Urothelium cell line (cell line): ENCODE measurements at regions not wholly inside any gene's neighbourhood (a gene's known extent, or its start where the extent isn't known, plus 50 kb on each side); places are given as distances from the start of the nearest gene placed in this dataset.
A peak's percentile ranks its signal among the peaks of the same experiment; 100 is the strongest.
"Not testable (repeated sequence)": the region's sequence is repeated elsewhere in the genome, so short reads cannot be mapped to it uniquely, and the experiment has no call there.

Experiments
- DNase-seq: peaks from one replicate; pipeline ENCODE4 v3.0.0; 2011; ENCODE audit warnings: low spot score, mixed read lengths
- FAIRE-seq: peaks from 2 replicates; lab custom pipeline; 2011; peaks lifted over from hg19 to GRCh38; lab: Jason Lieb, UNC

DNA sequence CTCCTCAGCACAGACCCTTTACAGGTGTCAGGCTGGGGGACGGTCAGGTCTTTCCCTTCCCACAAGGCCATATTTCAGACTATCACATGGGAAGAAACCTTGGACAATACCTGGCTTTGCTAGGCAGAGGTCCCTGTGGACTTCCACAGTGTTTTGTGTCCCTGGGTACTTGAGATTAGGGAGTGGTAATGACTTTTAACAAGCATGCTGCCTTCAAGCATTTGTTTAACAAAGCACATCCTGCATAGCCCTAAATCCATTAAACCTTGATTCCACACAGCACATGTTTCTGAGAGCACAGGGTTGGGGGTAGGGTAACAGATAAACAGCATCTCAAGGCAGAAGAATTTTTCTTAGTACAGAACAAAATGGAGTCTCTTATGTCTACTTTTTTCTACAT, 451.2 kb downstream of the PLOD2 start:
- DNase-seq, FAIRE-seq: not testable (repeated sequence)

DNA sequence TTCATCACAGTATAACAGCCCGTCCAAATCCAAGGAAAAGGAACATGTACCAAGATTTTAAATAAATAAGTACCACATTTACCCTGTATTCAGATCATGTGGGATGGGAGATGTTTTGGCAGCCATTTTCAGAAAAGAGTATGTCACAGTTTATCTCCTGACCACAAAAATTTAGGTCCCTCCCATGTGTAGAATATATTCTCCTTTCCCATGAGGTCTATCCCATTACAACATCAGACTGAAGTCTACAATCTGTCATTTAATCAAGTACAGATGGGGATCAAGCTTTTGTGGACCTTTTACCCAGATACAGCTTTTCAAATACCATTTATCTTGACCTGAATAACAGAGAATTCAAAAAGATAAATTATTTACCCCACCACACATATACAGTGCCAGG, 444.5 kb downstream of the PLOD2 start:
- DNase-seq, result no peak
- FAIRE-seq, result no peak

GRCh38 chr3:145719114-145719513, 441.9 kb downstream of the PLOD2 start:
- no peak for FAIRE-seq
- DNase-seq, result no peak

DNA sequence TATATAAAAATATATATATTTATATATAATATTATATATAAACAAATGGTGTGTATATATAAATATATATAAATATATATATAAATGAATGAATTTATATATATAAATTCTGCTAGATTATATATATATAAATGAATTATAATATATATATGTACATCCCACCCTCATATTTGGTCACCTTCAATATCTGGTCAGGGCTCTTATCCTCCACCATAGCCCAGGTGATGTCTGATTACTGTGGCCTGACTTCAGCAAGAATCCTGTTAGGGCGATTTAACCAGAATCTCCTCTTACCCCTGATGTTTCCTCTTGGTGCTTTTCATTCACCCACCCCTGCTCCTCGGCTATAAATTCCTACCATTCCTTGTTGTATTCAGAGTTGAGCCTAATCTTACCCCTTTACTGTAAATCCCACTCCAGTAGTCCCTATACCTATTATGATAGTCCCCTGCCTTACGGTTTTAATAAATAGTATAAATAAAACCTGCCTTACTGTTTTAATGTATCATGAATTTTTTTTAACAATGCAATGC, 439.6 kb downstream of the PLOD2 start:
- no peak for FAIRE-seq
- DNase-seq, result no peak

DNA sequence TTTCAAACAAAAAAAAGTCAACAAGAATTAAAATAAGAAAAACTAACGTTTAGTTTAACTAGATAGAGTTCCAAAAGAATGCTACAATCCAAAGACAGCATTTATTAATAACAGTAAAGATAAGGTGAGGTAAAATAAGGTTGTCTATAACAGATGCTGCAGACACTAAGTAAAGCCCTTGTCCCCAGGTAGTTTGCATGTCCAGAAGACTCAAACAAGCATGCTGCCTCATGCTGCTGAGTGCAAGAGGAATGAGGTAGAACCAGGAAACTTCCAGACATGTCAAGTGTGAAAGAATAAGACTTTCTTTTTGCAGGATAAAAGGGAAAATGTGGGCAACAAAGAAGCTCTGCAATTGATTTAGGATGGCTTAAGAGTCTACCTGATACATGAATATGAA, 439.2 kb downstream of the PLOD2 start:
- no peak for DNase-seq
- FAIRE-seq, result no peak

- DNase-seq, result no peak
- FAIRE-seq, result no peak
These were observed 433.5 kb downstream of the PLOD2 start for GRCh38 chr3:145727476-145727875.

DNA sequence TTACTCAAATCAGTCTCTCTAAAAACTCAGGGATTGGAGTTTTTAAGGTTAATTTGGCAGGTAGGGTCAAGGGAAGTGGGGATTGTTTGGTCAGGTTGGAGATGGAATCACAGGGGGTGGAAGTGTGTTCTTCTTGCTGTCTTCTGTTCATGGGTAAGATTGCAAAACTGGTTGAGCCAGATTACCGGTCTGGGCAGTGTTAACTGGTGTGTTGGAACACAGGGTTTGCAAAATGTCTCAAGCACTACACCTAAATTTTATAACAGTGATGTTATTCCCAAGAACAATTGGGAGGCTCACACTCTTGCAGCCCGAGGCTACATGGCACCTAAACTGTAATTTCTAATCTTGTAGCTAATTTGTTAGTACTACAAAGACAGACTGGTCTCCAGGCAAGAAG, 425.4 kb downstream of the PLOD2 start:
- no peak for DNase-seq
- FAIRE-seq, result no peak

DNA sequence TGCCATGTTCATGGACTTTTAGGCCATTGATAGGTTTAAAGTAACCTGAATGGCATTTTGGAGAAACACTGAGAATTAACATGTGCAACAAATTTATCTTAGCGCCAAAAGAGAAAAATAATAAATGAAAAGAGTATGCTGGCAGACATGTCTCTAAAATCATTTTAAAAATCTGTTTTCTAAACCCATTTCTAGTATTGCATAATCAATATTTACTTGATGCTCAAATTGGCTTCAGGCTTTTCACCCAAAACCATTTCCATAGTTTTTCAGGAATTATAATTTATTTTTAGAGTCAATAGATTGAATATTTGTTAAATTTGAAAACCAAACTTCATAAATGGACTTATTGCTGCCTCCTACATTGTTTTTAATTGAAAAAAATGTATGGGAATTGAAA, 423.0 kb downstream of the PLOD2 start:
- DNase-seq (no peak), FAIRE-seq (no peak)

GRCh38 chr3:145739926-145740325, 421.1 kb downstream of the PLOD2 start:
- DNase-seq (peak; percentile 0), FAIRE-seq (no peak)

DNA sequence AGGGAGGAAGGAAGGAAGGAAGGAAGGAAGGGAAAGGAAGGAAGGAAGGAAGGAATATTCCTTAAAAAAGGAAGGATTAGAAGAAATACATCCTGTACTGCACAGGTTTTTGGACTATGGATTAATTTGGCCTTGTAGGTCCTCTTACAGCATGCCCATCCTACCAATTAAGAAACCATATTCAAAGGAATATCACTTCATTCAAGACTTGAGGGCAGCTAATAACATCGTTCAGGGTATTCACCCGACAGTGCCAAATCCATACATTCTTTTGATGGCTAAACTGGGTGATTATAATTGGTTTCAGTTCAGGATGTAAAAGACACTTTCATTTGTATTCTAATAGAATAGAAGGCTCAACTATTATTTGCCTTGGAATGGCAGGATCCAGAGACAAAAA, 410.3 kb downstream of the PLOD2 start:
- FAIRE-seq (no peak), DNase-seq (no peak)

- DNase-seq (no peak), FAIRE-seq (no peak)
These were observed 408.4 kb downstream of the PLOD2 start for GRCh38 chr3:145752576-145752975.

DNA sequence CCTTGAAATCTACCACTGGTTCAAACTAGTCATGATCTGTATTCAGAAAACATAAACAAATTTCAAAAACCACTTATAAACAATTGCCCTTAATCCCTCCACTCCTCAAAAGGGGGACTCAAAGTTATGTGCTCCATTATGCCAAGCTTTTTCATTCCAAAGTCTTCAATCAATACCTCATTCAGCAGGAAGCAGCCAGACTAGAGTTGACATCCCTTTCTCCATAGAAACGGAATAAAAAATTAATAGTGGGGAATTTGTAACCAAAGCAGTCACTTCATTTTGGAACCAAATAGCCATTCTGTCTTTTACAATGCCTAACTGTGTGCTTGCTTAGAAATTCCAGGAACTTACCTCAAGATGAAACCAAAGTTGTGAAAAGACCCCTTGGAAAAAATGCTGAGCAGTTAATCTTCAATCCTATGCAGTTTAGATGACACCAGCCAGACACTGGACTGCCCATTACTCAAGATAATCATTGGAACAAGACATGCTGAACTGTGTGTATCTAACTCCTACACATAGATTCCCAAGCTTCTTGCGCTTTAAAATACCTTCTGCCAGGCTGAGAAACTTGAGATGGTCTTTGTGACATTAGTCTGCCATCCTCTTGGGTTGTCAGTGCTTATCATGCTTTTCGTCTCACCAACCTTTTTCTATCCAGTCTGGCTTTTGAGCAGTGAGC, 406.2 kb downstream of the PLOD2 start:
- FAIRE-seq, result no peak
- no peak for DNase-seq

DNA sequence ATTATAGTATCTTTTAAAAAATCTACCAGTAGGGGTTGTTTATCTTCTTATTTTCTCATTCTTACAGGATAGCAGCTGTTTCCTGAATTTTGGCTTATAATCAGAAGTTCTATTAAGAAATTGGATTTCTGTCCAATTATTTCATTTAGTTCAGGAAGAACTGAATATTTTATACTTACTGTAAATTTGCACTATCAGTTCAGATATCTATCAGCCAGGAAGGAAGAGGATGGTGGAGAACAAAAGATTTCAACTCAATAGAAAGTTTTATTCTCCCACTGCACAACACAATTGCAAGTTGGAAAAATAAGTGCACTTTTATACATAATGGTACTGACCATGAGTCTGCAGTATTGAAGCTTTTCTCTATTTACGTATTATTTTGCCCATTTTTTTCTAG, 400.9 kb downstream of the PLOD2 start:
- DNase-seq (no peak), FAIRE-seq (no peak)

DNA sequence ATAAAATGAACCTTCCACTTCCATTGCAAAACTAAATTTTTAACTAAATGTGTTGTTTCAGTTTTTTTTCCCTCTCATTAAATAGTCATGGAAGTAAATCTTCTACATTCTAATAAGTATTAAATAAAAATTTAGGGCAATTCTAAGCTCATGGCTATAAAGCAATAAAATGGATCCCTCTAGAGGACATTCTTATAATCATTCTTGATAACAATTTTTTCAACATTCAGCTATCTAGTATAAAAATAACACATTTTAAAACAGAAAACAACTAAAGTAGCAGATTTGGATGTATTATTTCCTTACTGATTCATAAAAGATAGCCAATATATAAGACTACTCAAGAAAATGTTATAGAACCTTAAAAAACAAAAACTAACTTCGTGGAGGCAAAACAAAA, 393.1 kb downstream of the PLOD2 start:
- FAIRE-seq (no peak), DNase-seq (no peak)

DNA sequence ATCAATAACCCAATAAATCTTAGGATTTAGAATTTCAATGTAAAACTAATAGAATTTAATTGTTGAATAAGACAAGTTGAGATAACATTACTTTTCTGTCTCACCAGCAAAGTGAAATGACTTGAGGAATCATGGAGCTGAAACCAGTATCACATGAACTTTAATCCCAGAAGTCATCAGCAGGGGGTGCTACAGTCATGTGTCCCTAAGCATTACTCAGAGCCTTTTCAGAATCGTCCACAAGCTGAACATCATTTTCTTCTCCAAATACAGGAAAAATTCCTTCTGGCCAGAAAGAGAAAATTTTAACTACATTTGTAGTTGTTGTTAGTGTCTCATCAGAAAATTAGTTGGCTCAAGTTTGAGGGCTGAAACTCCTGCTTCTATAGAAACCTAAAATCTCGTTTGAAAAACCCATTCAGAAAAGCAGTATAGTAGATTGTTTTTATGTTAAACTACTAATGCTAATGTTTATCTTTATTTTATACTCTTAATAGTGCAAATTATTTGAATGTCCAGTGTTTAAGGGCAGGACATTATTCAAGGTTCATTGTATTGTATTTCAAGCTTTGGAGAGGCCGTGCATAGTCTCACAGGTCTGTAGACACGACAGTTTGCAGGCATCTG, 384.1 kb downstream of the PLOD2 start:
- DNase-seq (peak; percentile 21), FAIRE-seq (no peak)

GRCh38 chr3:145780301-145780700, 380.7 kb downstream of the PLOD2 start:
- no peak for FAIRE-seq
- no peak for DNase-seq

DNA sequence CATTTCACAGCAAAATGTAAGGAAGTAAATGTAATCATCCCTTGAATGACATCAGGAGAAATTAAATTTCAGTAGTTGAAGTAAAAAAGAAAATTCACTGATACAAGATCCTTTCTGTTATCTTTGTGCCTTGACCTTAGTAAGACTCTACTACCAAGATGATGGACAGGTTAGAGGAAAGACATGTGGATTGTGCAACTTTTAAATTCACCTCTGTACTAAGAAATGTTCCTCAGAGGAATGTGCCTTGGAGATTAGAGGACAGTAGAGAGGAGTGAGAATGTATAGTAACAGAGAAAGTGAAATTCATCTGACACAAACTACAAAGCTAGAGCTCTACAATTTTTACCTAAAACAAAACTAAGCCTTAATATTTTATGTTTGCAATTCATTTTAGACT, 375.3 kb downstream of the PLOD2 start:
- FAIRE-seq, result no peak
- no peak for DNase-seq

DNA sequence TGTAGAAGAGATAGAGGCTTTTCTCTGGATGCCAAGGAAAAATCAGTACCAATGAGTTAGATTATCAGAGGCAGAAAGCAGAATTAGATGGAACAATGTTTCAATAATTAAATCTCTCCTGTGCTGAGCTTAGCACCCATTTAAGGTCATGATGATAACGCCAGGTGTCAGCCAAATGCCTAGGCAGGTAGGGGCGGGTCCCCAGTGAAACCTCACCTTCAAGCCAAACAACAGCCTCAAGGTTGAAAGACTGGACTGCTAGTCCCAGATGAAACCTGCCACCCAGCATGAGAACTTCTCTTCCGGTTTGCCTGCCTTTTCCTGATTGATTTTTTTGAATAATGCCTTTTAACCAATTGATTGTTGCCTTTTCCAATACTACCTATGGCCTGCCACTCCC, 363.0 kb downstream of the PLOD2 start:
- FAIRE-seq (no peak), DNase-seq (no peak)

DNA sequence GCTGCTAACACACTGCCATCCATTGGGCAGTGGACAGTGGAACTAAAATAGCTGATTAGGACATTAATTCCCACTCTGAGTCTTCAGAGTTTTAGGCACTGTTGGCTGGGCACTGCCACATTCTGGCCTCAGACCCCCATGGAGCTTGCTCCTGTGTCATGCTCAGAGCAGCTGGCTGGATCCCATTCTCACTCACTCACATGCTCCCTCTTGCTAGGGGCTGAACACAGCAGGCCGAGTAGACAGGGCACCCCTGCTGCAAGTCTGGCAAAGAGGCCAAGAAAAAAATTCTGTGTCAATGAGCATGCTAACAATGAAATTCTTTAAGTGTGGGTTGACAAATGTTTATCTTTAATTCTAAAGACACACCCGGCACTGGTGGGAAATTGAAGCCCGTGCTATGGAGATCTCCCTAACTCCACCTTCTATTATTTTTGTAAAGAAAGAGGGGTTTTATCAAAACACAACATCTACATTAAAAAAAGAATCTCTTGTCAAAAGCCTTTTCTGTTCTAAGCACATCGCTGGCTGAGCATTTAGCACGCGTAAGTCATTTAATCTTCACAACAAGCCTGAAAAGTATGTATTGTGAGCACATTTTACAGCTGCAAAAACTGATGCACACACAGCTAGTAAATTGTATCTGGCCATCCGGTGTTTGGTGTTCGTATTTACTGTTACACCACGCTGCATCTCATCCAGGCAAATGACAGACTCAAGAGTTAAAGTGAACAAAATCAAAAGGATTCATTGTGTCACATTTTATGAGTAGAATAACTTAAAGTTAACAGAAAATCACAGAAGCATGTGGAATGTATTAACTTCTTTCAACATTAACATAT, 362.1 kb downstream of the PLOD2 start:
- no peak for FAIRE-seq
- DNase-seq, result no peak

DNA sequence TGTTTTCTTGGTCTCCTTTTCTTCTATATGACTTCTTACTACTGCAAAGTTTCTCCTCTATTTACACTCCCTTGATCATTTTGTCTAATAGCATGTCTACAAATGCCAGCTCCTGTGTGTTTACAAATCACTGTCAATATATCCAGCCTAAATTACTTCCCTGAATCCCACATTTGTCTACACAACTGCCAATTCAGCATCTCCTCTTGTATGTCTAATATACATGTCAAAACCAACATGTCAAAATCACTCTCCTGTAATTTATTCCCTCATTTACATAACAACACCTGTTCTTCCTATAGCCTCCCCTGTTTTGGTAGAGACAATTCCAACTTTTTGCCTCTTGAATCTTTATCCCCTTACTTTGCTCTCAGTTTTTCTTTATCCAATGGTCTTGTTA, 359.3 kb downstream of the PLOD2 start:
- FAIRE-seq (no peak), DNase-seq (no peak)

DNA sequence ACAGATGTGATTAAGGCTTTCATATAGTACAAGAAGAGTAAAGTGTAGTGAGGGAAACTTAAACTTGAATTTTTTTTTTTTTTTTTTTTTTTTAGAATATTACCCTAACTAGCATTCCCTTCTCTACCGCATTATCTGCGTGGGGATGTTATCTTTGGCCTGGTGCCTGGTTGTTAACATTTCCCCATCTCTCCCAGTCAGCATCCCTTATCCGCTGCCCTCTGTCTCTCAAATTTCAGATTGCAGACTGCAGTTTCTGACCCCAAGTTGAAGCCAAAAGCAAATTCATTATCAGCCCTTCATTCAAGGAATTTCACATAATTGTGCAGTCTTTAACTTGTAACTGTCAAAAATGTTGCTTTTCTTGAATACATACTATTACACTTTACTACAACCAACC, 353.0 kb downstream of the PLOD2 start:
- DNase-seq, result peak; percentile 5
- no peak for FAIRE-seq

- FAIRE-seq (no peak), DNase-seq (no peak)
These were observed 348.6 kb downstream of the PLOD2 start for GRCh38 chr3:145812391-145812790.
